ENCODE measurements at regions not wholly inside any gene's neighbourhood (a gene's known extent, or its start where the extent isn't known, plus 50 kb on each side); places are given as distances from the start of the nearest gene placed in this dataset.

GRCh38 chr16:72609066-72609465 lies 437.1 kb upstream of the PMFBP1 start:
- TF ChIP-seq, protein P1, sequence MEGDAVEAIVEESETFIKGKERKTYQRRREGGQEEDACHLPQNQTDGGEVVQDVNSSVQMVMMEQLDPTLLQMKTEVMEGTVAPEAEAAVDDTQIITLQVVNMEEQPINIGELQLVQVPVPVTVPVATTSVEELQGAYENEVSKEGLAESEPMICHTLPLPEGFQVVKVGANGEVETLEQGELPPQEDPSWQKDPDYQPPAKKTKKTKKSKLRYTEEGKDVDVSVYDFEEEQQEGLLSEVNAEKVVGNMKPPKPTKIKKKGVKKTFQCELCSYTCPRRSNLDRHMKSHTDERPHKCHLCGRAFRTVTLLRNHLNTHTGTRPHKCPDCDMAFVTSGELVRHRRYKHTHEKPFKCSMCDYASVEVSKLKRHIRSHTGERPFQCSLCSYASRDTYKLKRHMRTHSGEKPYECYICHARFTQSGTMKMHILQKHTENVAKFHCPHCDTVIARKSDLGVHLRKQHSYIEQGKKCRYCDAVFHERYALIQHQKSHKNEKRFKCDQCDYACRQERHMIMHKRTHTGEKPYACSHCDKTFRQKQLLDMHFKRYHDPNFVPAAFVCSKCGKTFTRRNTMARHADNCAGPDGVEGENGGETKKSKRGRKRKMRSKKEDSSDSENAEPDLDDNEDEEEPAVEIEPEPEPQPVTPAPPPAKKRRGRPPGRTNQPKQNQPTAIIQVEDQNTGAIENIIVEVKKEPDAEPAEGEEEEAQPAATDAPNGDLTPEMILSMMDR (conservative IDR thresholded peaks at IDR 0.05) = no peak
- TF ChIP-seq ZFX (IDR thresholded peaks at IDR 0.05) = no peak

Data from C4-2B (cell line).